Hematopoietic multipotent progenitor cell treated with erythropoietin and hydrocortisone succinate and interleukin-3 and kit ligand, for 8 days (in vitro differentiated cells): ENCODE measurements at regions not wholly inside any gene's neighbourhood (a gene's known extent, or its start where the extent isn't known, plus 50 kb on each side); places are given as distances from the start of the nearest gene placed in this dataset.

Source experiments
- DNase-seq: peaks from one replicate; pipeline ENCODE4 v3.0.0-alpha.2; 2015

- peak; percentile 84 for DNase-seq
Measured at GRCh38 chr6:14799928-14800327, 445.9 kb upstream of the JARID2 start.

GRCh38 chr6:14802514-14803160 lies 443.2 kb upstream of the JARID2 start:
- DNase-seq = no peak

GRCh38 chr6:14804001-14804784 lies 441.7 kb upstream of the JARID2 start:
- DNase-seq = no peak

GRCh38 chr6:14804785-14805210 lies 441.1 kb upstream of the JARID2 start:
- no peak for DNase-seq

DNA sequence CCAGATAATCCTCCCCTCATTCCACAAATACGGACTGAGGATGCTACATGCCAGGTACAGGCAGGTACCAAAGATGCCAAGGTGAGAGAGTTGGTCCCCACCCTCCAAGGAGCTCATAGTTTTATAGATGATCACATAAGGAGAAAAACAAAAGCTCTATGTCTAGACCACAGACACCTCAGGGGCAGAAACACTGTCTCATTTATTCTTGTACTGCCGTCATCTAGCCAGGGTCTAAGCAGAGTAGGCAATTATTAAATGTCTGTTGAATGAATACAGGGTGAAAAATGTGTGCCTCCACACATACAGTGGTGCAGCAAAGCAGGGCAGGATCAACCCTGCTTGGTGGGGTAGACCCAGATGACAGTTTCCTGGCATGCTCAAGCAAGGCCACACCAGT lies 439.8 kb upstream of the JARID2 start:
- DNase-seq = no peak

GRCh38 chr6:14807130-14807529 lies 438.7 kb upstream of the JARID2 start:
- peak; percentile 22 for DNase-seq

GRCh38 chr6:14807971-14808370 lies 437.9 kb upstream of the JARID2 start:
- no peak for DNase-seq

GRCh38 chr6:14810021-14810420 lies 435.8 kb upstream of the JARID2 start:
- no peak for DNase-seq

DNA sequence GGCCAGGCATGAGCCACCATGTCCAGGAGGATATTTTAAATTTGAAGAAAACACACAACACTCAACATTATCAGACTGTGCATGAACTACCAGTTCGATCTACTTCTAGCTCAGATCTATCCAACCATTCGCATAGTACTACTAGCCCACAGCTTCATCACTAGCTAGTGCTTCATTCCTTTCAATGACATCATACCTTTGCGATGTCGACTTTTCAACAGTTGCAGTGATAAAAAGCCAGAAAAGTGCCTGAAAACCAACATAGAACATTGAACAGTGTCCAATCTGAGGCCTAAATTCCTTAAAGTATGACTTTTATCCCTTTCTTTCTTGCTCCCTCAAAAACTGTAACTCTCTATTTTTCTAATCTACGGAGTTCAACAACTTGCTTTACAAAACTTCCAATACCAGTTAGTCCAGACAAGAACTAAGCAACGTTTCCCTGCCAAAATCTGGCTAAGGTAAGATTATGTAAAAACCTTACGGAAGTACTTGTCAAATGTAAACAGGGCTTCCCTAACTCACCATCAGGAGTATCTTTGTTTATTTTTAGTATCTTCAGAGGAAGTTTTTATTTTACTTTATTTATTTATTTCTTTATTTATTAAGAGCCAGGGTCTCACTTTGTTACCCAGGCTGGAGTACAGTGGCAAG lies 434.0 kb upstream of the JARID2 start:
- DNase-seq = no peak

DNA sequence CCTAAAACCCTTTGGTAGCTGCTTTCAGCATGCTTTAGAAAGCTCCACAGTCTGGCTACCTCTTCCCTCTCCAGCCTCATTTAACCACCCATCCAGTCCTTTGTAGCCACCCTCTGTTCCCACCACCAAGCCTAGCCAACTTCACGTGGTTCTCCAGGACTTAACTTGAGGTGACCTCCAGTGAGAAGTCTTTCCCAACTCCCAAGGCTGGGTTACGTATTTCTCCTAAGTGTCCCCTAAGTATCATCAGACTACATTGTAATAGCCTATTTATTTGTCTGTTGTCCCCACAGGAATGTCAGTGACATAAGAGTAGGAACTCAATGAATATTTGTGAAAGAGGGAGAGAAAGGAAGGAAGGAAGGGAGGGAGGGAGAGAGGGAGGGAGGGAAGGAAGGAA lies 431.9 kb upstream of the JARID2 start:
- DNase-seq = no peak

GRCh38 chr6:14816116-14816859 lies 429.6 kb upstream of the JARID2 start:
- DNase-seq = no peak

GRCh38 chr6:14817074-14817473 lies 428.8 kb upstream of the JARID2 start:
- DNase-seq = no peak

GRCh38 chr6:14818422-14818884 lies 427.4 kb upstream of the JARID2 start:
- DNase-seq = peak; percentile 68

DNA sequence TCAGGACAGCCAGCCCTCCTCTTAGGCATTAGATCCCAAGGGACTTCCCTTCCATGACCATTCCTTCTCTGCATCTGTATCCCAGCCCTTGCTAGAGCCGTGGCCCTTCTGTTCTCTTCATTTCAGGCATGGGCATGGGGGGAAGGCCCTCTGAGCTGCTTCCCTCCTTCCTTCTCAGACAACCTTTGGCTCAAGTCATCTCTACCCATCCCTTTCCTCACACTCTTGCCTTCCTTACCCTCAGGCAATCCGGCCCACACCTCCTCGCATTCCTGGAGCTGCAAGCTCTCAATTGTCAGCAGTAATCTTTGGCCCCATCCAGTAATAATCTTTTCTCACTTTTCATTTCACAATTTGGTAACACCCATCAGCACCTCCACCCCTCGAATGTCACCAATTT lies 426.9 kb upstream of the JARID2 start:
- no peak for DNase-seq

DNA sequence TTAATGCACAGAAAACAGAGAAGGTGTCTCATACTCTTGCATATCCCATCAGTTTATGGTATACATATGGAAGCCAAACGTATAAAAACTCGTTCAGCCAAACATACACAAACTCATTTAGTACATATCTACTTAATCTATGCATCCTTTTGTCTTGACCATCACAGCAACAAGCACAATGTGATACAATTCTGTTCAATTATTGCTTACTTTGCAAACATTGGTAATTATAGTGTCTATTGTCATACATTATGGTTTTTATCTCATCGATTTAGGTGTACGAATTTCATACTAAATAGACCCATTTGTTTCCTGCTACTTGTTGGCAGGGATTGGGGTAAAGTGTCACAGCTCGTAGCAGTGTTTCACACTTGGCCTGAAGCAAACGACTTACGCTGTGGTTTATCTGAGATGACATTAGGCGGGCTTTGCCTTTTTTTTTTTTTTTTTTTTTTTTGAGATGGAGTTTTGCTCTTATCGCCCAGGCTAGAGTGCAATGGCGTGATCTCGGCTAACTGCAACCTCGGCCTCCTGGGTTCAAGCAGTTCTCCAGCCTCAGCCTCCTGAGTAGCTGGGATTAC lies 425.9 kb upstream of the JARID2 start:
- no peak for DNase-seq

- DNase-seq = no peak
Measured at GRCh38 chr6:14822012-14822553, 423.8 kb upstream of the JARID2 start.

GRCh38 chr6:14822679-14823078 lies 423.2 kb upstream of the JARID2 start:
- DNase-seq = no peak

DNA sequence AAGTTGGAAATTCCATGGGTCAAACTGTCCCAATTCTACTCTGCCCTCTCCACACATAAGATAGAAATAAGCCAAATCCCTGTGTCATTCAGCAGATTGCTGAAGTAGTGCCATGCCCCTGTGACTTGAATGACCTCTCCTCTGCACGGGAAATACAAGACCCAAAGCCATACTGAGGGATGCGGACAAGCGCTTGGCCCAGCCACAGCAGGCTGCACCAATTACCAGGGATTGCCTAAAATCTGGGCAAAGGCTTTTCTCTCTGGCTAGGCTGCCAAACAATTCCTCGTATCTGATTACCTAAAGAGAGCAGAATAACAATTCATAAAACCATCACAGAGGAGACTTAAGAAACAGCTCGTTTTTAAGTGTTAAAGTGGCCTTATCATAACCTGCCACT lies 421.8 kb upstream of the JARID2 start:
- DNase-seq = no peak

- DNase-seq = no peak
Measured at GRCh38 chr6:14824484-14825275, 421.2 kb upstream of the JARID2 start.

DNA sequence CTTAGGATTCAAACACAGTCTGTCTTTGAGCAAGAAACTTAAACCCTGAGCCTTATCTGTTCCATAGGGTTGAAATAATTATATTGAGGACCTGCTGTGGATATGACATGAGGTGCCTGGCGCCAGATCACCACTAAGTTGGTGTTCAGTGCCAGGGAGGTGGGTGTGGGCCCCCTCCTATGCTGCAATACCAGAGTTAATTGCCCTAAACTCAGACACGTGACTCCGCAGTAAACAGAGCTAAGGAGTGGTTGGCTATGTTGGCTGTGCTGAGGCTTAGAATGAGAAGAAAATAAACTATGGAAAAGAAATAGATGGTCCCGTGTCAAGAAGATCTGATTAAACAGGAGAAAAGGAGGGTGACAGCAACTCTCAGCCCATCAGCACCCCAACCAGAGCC lies 419.4 kb upstream of the JARID2 start:
- no peak for DNase-seq

DNA sequence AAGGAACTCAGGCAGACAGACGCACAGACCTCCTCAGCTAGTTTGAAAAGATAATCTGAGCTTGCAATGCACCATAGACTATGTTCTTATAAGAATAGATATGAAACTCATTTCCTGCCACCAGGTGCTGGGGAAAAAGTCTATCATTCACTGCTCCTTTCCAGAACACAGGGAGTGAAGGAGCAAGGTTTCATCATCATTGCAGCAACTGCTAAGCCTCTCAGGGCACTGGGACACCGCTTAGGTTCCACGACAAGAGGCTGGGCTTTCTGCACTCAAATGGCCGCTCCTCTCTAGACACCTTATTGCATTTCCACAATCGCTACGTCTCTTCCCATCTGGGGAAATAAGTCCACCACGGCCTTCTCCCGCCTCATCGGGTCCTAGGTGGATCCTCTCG lies 418.5 kb upstream of the JARID2 start:
- no peak for DNase-seq

DNA sequence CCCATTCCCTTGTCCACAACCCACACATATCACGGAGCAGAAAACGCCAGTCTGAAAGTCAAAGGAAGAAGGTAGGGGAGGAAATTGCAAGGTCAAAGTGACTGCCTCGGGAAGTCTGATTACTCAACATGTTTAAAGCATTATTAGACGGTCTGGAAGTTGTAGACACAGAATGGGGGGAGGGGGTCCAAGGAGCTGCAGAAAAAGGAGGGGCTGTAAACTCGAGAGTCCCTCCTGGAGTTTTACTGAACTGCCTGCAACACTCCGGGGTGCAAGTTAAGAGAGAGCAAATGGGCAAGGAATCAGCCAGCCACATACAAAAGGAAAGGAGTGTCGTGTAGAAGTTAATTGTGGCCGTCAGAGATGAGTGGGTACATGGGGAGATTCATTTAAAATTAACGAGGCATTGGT lies 417.7 kb upstream of the JARID2 start:
- no peak for DNase-seq
